Fibroblast of the aortic adventitia (primary cell): ENCODE measurements at regions not wholly inside any gene's neighbourhood (a gene's known extent, or its start where the extent isn't known, plus 50 kb on each side); places are given as distances from the start of the nearest gene placed in this dataset.
"Not testable (repeated sequence)": the region's sequence is repeated elsewhere in the genome, so short reads cannot be mapped to it uniquely, and the experiment has no call there.

Experiments used
- DNase-seq: peaks from one replicate; pipeline ENCODE4 v3.0.0-alpha.2; 2010; ENCODE audit warnings: low read depth
- H3K4me3 ChIP-seq: 2 replicates; pipeline ENCODE4 v1.5.1; 2011; ENCODE audit warnings: low read depth, mild to moderate bottlenecking, control low read depth, low read length, moderate library complexity
- CTCF ChIP-seq: IDR thresholded peaks from 2 replicates; pipeline ENCODE4 v1.5.1; 2011; ENCODE audit warnings: mild to moderate bottlenecking, low read length, control low read depth, inconsistent platforms; ENCODE audit not compliant: insufficient read depth

- TF ChIP-seq CTCF: no peak
- DNase-seq: peak; percentile 62
- no peak overlapping the region for H3K4me3 ChIP-seq
Measured at GRCh38 chr2:95760806-95761525, 169.2 kb downstream of the TRIM43 start.

GRCh38 chr2:95761556-95761955 is 169.8 kb downstream of the TRIM43 start:
- no peak for DNase-seq
- H3K4me3 ChIP-seq: no peak overlapping the region
- no peak for TF ChIP-seq CTCF

- not testable (repeated sequence) for H3K4me3 ChIP-seq, DNase-seq
Measured at GRCh38 chr2:95762023-95763021, 170.5 kb downstream of the TRIM43 start.

- DNase-seq, H3K4me3 ChIP-seq: not testable (repeated sequence)
Measured at GRCh38 chr2:95763074-95763473, 171.3 kb downstream of the TRIM43 start.

- not testable (repeated sequence) for DNase-seq, H3K4me3 ChIP-seq
Measured at GRCh38 chr2:95764966-95765365, 173.2 kb downstream of the TRIM43 start.

GRCh38 chr2:95765925-95766910 is 174.4 kb downstream of the TRIM43 start:
- not testable (repeated sequence) for H3K4me3 ChIP-seq, DNase-seq

- H3K4me3 ChIP-seq, DNase-seq: not testable (repeated sequence)
Measured at GRCh38 chr2:95767531-95767930, 175.7 kb downstream of the TRIM43 start.

- not testable (repeated sequence) for H3K4me3 ChIP-seq, DNase-seq
Measured at GRCh38 chr2:95767950-95768349, 176.1 kb downstream of the TRIM43 start.

- DNase-seq: not testable (repeated sequence)
Measured at GRCh38 chr2:95769256-95769655, 177.5 kb downstream of the TRIM43 start.

GRCh38 chr2:95770726-95771125 is 178.9 kb downstream of the TRIM43 start:
- DNase-seq, H3K4me3 ChIP-seq: not testable (repeated sequence)

More at GRCh38 chr2:95769256-95769655, 177.5 kb downstream of the TRIM43 start:
- not testable (repeated sequence) for H3K4me3 ChIP-seq

GRCh38 chr2:95774322-95775192 is 182.8 kb downstream of the TRIM43 start:
- not testable (repeated sequence) for H3K4me3 ChIP-seq, DNase-seq

GRCh38 chr2:95775193-95775531 is 183.4 kb downstream of the TRIM43 start:
- DNase-seq, H3K4me3 ChIP-seq: not testable (repeated sequence)
